ENCODE measurements at regions not wholly inside any gene's neighbourhood (a gene's known extent, or its start where the extent isn't known, plus 50 kb on each side); places are given as distances from the start of the nearest gene placed in this dataset.
"Not testable (repeated sequence)": the region's sequence is repeated elsewhere in the genome, so short reads cannot be mapped to it uniquely, and the experiment has no call there.

GRCh38 chr15:20304282-20305014, 237.2 kb downstream of the GOLGA6L6 start:
- H3K27me3 ChIP-seq (replicated peaks in 1 of 4; ENCODE audit: control insufficient read depth in 3 of 4, extremely low read depth in 1 of 4, insufficient read depth in 3 of 4, low read length in 3 of 4); H3K36me3 ChIP-seq (ENCODE audit: control insufficient read depth in 2 of 4, insufficient read depth in 4 of 4, low read length in 3 of 4); H3K14ac ChIP-seq (ENCODE audit: insufficient read length); H3K23ac ChIP-seq (ENCODE audit: insufficient read length); H3K27ac ChIP-seq (ENCODE audit: low read depth, low read length); H2BK20ac ChIP-seq (ENCODE audit: low read length); FAIRE-seq; H3K4me2 ChIP-seq (ENCODE audit: insufficient read depth in 1 of 2, low read depth in 2 of 2, low read length in 2 of 2); H3K4me1 ChIP-seq (replicated peaks in 1 of 4; ENCODE audit: control insufficient read depth in 3 of 4, insufficient read depth in 4 of 4, low read length in 3 of 4); H2BK15ac ChIP-seq (ENCODE audit: low read length); H3K56ac ChIP-seq (replicated peaks; ENCODE audit: insufficient read length, low read depth, low read length); H4K91ac ChIP-seq (replicated peaks; ENCODE audit: insufficient read length, low read length); H3K4ac ChIP-seq (replicated peaks; ENCODE audit: insufficient read length, low read depth, low read length); H3K18ac ChIP-seq (ENCODE audit: extremely low read depth, low read length); H3K23me2 ChIP-seq (ENCODE audit: low read depth, low read length); H4K5ac ChIP-seq (ENCODE audit: insufficient read length, low read depth, low read length); H2BK12ac ChIP-seq (ENCODE audit: low read depth, low read length); H3K9ac ChIP-seq (replicated peaks in 1 of 4; ENCODE audit: extremely low read depth in 1 of 4, low read depth in 3 of 4, low read length in 3 of 4); H2AK5ac ChIP-seq (ENCODE audit: low read depth, low read length); H3K79me1 ChIP-seq (ENCODE audit: low read depth, low read length); H4K8ac ChIP-seq (ENCODE audit: extremely low read depth, insufficient read depth, low read length); H3K79me2 ChIP-seq (ENCODE audit: control insufficient read depth in 1 of 2, insufficient read depth in 2 of 2, low read length in 2 of 2); H2BK120ac ChIP-seq (replicated peaks; ENCODE audit: low read depth, low read length); H2AFZ ChIP-seq (ENCODE audit: low read length); CTCF ChIA-PET (ENCODE audit: partially characterized antibody); H4K20me1 ChIP-seq (replicated peaks in 1 of 2; ENCODE audit: control insufficient read depth in 1 of 2, insufficient read depth in 2 of 2, low read length in 2 of 2); POLR2A ChIA-PET (ENCODE audit: partially characterized antibody); H2BK5ac ChIP-seq (ENCODE audit: low read depth, low read length); H3K4me3 ChIP-seq (ENCODE audit: extremely low read depth in 1 of 4, insufficient read depth in 2 of 4, low read depth in 3 of 4, low read length in 4 of 4); DNase-seq (ENCODE audit: low read depth in 1 of 2, low spot score in 2 of 2): not testable (repeated sequence)
- 81% methylated on average over 10 of the region's 10 CpGs; no CpG with 5 or more reads in 1 of the 2 experiments for WGBS, 2 experiments (ENCODE audit: extremely low coverage in 1 of 2, insufficient coverage in 1 of 2, insufficient read length in 1 of 2, insufficient replicate concordance in 2 of 2, low coverage in 1 of 2, low lambda C conversion rate in 2 of 2, missing lambda C conversion rate in 1 of 2)
- H3K9me3 ChIP-seq (ENCODE audit: insufficient read depth in 2 of 2, low read depth in 1 of 2, low read length in 1 of 2) = peaks cover 5 to 70% of the 10 kb centered on the region in 2 experiments; a peak in 3 of 4 replicates
